LNCaP clone FGC (cell line): ENCODE measurements at regions not wholly inside any gene's neighbourhood (a gene's known extent, or its start where the extent isn't known, plus 50 kb on each side); places are given as distances from the start of the nearest gene placed in this dataset.

Experiments
- DNase-seq: peaks from one replicate; pipeline ENCODE4 v3.0.0-alpha.2; 2011; ENCODE audit warnings: low read depth
- H3K4me3 ChIP-seq: 2 replicates; pipeline ENCODE4 v1.5.1; 2011; ENCODE audit warnings: mild to moderate bottlenecking, low read depth, low read length, control low read depth
- TF ChIP-seq, protein P1 (sequence below): IDR thresholded peaks from 2 replicates; pipeline ENCODE4 v1.5.1; 2012; ENCODE audit warnings: mild to moderate bottlenecking; ENCODE audit not compliant: control insufficient read depth, insufficient read depth; ENCODE audit errors: extremely low read depth

DNA sequence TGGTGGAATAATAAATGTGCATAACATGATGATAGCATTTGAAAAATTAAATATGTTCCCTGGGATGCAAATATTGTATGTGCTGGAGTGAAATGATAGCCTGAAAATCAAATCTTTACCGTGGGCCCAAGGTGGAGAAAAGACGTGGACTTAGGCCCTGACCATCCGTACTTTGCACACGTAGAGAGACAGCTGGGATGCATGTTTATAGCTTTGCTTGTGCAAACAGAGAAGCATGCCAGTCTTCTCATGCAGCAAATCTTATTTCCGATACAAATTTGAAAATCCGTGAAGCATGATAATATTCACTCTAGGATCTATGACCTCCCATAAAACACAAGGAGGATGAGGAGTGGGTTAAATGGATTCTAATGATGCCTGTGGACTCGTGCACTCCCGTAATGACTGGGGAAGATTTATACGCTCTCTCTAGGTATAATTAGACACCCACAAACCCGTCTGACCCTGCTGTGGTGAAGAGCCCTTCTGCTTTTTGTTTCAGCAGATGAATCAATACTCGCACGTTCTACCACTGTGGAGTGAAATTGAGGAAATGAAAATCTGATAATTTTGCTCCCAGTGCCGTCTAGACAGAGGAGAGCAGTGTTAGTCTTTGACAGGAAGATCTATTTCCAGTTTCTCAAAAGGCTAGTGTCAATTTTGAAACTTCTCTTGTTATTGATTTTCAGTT is 810.3 kb upstream of the SALL3 start:
- TF ChIP-seq, protein P1, sequence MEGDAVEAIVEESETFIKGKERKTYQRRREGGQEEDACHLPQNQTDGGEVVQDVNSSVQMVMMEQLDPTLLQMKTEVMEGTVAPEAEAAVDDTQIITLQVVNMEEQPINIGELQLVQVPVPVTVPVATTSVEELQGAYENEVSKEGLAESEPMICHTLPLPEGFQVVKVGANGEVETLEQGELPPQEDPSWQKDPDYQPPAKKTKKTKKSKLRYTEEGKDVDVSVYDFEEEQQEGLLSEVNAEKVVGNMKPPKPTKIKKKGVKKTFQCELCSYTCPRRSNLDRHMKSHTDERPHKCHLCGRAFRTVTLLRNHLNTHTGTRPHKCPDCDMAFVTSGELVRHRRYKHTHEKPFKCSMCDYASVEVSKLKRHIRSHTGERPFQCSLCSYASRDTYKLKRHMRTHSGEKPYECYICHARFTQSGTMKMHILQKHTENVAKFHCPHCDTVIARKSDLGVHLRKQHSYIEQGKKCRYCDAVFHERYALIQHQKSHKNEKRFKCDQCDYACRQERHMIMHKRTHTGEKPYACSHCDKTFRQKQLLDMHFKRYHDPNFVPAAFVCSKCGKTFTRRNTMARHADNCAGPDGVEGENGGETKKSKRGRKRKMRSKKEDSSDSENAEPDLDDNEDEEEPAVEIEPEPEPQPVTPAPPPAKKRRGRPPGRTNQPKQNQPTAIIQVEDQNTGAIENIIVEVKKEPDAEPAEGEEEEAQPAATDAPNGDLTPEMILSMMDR, result no peak
- H3K4me3 ChIP-seq, result no peak overlapping the region
- no peak for DNase-seq

DNA sequence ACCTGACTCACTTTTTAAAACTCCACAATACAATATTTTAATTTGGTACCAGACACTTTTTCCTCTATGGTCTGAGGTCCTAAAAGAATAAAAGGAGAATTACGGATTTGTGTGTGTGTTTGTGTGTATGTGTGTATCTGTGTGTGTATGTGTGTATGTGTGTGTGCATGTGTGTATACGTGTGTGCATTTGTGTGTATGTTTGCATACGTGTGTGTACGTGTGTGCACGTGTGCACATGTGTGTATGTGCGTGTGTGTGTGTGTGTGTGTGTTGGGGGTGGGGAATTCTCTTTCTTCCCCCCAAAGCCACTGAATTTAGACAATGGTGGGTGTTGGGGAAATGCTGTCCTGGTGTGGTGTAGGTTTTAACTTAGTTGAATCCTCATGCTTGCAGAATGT is 807.7 kb upstream of the SALL3 start:
- TF ChIP-seq, protein P1, result no peak
- H3K4me3 ChIP-seq, result no peak overlapping the region
- DNase-seq, result no peak

DNA sequence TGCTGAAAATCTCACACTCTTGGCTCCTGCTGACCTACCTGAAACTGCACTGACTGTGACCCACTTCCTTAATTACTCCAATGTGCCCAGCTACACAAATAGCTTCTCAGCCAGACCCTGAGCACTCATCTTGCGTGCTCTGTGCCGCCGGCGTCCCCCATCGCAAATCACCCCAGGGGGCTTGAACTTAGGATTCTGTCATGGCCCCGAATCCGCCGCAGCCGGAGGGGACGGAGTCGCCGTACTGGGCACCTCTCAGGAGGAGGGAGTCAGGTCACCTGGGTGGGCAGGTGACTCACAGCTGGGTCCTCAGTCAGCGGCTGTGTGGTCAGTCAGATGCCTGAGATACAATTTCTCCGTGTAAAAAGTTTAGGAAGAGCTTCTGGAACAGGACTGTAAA is 804.9 kb upstream of the SALL3 start:
- DNase-seq, result no peak
- TF ChIP-seq, protein P1, result no peak
- no peak overlapping the region for H3K4me3 ChIP-seq

DNA sequence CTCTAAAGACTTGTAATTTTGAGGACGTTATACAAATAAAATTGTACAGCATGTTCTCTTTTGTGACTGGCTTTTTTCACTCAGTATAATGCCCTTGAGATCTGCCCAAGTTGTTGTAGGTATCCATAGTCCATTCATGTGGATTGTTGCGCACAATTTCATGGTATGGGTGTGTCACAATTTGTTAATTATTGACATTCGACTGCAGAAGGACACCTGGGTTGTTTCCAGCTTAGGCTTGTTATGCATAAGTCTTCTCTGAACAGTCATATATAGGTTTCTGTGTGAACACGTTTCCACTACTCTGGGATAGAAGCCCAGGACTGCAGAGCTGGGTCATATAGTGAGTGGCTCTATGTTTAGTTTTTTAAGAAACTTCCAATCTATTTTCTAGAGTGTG is 800.8 kb upstream of the SALL3 start:
- peak; percentile 2 for DNase-seq
- no peak overlapping the region for H3K4me3 ChIP-seq
- TF ChIP-seq, protein P1, result no peak

DNA sequence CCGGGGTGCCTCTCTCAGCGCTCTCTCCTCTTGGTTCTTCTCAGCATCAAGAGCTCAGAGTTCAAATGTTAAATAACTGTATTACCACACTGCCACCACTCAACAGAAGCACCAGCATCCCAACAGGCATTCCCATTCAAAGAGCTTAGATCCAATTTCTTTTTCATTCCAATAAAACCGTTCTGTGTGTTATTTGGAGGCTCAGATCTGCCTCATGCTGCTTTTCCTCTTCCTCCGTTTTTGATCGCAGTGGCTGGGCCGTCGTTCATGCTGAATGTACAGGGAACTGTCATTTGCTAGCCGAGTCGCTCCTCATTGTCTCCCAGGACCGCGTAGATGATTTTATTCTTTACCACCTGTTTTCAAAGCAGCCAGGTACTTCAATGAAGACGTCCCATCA is 798.9 kb upstream of the SALL3 start:
- DNase-seq, result no peak
- TF ChIP-seq, protein P1, result no peak
- H3K4me3 ChIP-seq, result no peak overlapping the region

DNA sequence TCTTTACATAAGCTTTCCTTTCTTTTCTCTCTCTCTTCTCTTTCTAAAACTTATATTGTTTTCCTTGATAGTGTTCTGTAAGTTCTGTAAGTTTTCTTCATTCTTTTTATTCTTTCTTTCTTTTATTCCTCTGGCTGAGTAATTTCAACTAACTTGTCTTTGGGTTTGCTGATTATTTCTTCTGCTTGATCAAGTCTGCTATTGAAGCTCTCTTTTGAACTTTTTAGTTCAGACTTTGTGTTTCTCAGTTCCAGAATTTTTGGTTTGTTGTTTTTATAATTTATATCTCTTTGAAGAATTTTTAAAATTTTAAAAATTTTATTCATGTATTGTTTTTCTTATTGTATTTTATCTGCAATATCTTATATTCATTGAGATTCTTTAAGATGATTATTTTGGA is 795.8 kb upstream of the SALL3 start:
- H3K4me3 ChIP-seq, result no peak overlapping the region
- TF ChIP-seq, protein P1, result no peak
- DNase-seq, result no peak

DNA sequence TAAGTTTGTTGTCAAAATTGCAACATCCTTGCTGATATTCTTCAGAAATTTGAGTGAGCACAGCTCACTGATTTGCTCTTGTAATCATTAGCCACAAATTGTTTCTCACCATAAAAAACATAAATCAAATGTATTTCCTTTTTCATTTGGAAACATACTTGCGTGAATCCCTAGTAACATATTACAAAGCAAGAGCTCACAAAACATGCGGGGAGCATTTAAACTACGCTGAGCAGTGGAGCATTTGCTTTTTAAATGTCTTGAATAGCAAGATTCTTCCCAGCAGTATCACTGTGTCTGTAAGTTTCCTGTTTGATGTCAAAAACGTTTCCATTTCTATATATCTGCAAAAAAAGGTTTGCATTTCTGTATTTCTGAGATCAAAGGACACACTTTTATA is 788.3 kb upstream of the SALL3 start:
- no peak overlapping the region for H3K4me3 ChIP-seq
- DNase-seq, result no peak
- TF ChIP-seq, protein P1, result no peak
